Nucleus accumbens (tissue), 56 donors: ENCODE measurements at regions not wholly inside any gene's neighbourhood (a gene's known extent, or its start where the extent isn't known, plus 50 kb on each side); places are given as distances from the start of the nearest gene placed in this dataset.

Source experiments
- DNase-seq, 56 donors: peaks; one replicate each; lab custom pipeline; 2025; lab: John Stamatoyannopoulos, UW

DNA sequence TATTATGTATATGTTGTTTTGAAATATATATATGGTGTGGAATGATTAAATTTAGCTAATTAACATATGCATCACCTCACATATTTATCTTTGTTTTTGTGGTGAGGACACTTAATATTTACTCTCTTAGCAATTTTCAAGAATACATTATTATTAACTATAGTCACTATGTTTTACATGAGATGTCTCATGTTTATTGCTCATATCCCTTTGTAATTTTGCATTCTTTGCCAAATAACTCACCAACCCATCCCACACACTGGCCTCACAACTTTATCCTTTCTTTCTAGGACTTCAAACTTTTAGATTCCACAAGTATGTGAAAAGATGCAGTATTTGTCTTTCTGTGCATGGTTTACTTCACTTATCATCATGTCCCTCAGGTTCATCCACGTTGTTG is 950.2 kb upstream of the CADM2 start:
- no peak for DNase-seq

DNA sequence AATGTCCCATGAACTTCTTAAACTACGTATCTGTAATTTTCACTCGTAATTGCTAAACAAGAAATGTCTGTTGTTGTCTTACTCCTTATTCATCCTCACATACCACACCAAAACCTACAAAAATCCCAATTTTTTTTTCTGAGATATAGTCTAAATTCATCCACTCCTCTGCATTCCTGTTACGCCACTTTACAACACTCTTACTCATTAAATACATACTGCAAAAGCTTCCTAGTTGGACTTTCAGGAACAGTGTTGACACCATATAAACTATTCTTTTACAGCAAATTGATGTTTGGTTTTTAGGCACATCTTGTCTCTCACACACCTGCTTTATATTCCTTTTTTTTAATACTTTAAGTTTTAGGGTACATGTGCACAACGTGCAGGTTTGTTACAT is 934.9 kb upstream of the CADM2 start:
- no peak for DNase-seq

GRCh38 chr3:84039099-84039498 is 919.7 kb upstream of the CADM2 start:
- DNase-seq = no peak

GRCh38 chr3:84042399-84043106 is 916.2 kb upstream of the CADM2 start:
- DNase-seq = no peak

DNA sequence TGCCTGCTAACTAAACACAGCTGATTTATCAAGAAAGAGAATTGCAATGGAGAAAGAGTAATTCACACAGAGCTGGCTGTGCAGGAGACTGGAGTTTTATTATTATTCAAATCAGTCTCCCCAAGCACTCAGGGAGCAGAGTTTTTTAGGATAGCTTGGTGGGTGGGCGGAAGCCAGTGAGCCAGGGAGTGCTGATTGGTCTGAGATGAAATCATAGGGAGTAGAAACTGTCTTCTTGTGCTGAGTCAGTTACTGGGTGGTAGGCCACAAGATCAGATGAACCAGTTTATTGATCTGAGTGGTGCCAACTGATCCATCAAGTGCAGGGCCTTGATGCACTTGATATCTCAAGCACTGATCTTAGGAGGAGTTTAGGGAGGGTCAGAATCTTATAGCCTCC is 891.9 kb upstream of the CADM2 start:
- no peak for DNase-seq

GRCh38 chr3:84073664-84074063 is 885.1 kb upstream of the CADM2 start:
- no peak for DNase-seq

- DNase-seq = no peak
Observed at GRCh38 chr3:84074767-84075166, 884.0 kb upstream of the CADM2 start.

- DNase-seq = no peak
Observed at GRCh38 chr3:84077479-84077878, 881.3 kb upstream of the CADM2 start.

- no peak for DNase-seq
Observed at GRCh38 chr3:84082726-84083125, 876.1 kb upstream of the CADM2 start.

- DNase-seq = no peak
Observed at GRCh38 chr3:84092907-84093306, 865.9 kb upstream of the CADM2 start.

DNA sequence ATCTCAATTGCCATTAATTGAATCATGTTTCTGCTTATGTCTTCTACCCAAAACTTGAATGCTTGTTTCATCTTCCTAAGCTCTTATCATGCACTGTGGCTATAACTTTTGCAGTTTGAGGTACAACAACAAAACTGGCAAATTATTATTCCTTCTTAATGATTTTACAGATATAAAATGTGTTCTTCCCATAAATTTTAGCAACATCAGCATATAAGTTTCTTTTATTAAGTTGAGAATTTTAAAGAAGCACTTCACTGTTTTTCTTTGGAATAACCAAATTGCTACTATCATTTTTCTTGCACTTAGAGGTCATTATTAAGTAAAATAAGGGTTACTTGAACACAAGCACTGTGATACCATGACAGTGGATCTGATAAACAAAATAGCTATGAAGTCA is 862.6 kb upstream of the CADM2 start:
- no peak for DNase-seq

- no peak for DNase-seq
Observed at GRCh38 chr3:84100861-84101260, 857.9 kb upstream of the CADM2 start.

GRCh38 chr3:84108442-84108971 is 850.3 kb upstream of the CADM2 start:
- DNase-seq = peak in 10 of 56 donors; percentile 1 to 35 (median 4)

- no peak for DNase-seq
Observed at GRCh38 chr3:84109911-84110310, 848.9 kb upstream of the CADM2 start.

- no peak for DNase-seq
Observed at GRCh38 chr3:84110787-84111186, 848.0 kb upstream of the CADM2 start.

GRCh38 chr3:84125201-84125721 is 833.5 kb upstream of the CADM2 start:
- no peak for DNase-seq

GRCh38 chr3:84125760-84126159 is 833.0 kb upstream of the CADM2 start:
- no peak for DNase-seq

DNA sequence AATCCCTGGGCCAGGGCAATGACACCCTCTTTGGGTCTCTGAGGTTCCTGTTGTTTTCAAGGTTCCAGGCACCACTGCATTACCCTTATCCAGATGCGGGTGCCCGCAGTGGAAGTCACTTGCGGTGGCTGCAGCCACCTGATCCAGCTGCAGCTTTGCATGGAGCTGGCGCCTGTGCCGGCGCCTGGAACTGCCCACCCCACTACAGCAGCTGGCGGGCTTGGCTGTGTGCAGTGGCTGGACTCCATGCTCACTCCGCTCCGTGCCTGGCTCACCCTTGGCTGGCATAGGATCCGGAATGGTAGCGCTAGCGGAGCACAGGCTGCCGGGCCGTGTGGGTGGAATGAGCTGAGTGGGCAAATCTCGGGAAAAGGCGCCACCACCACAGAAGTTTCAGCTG is 832.6 kb upstream of the CADM2 start:
- DNase-seq = no peak

GRCh38 chr3:84128024-84128423 is 830.8 kb upstream of the CADM2 start:
- no peak for DNase-seq

DNA sequence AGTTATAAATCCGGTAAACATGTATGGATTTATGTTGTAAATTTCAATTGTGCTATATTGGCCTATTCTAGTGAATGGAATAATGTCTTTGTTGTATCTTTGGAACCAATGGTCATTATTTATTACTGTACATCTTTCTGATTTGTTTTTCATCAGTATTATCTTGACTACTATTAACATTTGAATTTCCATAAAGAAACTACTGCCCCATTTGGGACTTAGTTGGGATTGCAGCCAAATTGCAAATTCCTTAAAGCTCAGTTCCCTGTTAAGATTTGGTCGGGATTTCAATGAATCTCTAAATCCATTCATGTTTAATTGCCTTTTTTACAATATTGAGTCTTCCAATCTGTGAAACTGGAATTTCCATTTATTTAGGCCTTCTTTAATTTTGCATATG is 822.4 kb upstream of the CADM2 start:
- DNase-seq = no peak

- DNase-seq = no peak
Observed at GRCh38 chr3:84140631-84141030, 818.2 kb upstream of the CADM2 start.

DNA sequence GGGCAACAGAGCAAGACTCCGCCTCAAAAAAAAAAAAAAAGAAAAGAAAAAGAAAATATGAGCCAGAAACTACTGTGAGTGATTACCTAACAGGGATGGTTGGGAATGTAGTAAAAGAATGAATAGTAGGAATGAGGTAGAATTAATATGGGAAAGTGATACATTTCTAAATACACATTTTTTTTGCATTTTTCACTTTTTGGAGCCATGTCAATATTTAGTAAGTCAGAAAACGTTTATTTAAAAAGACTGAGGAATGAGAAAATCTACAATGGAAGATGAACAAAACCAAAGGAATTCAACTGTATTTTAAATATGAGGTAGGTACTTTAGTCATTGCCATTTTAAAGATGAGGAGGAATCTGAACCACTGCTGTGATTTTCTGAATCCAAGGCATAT is 817.2 kb upstream of the CADM2 start:
- DNase-seq = no peak

DNA sequence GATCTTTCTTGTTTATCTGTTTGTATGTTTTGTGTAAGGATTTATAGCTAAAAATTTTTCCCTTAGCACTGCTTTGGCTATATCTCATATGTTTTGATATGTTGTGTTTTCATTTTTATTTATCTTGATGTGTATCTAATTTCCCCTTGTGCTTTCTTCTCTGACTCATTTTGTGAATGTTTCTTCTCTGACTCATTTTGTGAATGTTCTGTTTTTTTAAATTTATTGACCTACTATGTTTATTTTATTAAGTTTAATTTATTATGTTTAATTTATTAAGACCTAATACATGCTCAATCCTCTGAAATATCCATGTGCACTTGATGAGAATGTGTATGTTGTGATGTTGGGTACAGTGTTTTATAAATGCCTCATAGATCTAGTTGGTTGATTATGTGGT is 793.5 kb upstream of the CADM2 start:
- DNase-seq = no peak
